ENCODE measurements at regions not wholly inside any gene's neighbourhood (a gene's known extent, or its start where the extent isn't known, plus 50 kb on each side); places are given as distances from the start of the nearest gene placed in this dataset.

DNA sequence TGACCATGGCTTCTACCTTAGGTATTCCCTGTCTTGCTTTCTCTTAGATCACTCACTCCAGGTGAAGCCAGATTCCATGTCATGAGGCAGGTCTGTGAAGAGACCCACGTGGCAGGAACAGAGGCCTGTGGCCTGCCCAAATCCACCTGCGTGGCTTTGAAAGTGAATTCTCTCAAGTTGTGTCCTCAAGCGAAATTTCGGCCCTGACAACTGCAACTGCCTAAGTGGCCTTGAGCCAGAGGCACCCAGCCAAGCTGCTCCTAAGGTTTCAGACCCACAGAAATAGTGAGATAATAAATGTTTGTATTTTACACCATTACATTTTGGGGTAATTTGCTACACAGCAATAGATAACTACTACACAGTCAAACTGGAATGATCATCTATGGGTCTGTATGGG, 497.9 kb downstream of the XYLT1 start:
- Histone ChIP-seq H3K4me3 (ENCODE audit: low read depth in 1 of 2, low read length in 2 of 2) (no peak overlapping the region), H3K9ac (ENCODE audit: low read depth, low read length) (no peak overlapping the region), H3K4me2 (ENCODE audit: insufficient read depth, low read length) (no peak overlapping the region), H2AFZ (ENCODE audit: low read depth, low read length) (no peak overlapping the region), H3K27me3 (ENCODE audit: insufficient read depth, low read length, poor library complexity) (no peaks in the 10 kb centered on the region), H3K4me1 (ENCODE audit: insufficient read depth, low read length) (no peaks in the 10 kb centered on the region), H3K9me3 (ENCODE audit: insufficient read depth, low read length, severe bottlenecking) (no peaks in the 10 kb centered on the region), H4K20me1 (ENCODE audit: insufficient read depth, low read length) (no peaks in the 10 kb centered on the region; the same call in 1 of the 2 replicates), H3K27ac (ENCODE audit: low read length) (no peak overlapping the region), H3K36me3 (ENCODE audit: insufficient read depth, low read length) (no peaks in the 10 kb centered on the region), H3K79me2 (ENCODE audit: insufficient read depth, low read length) (no peaks in the 10 kb centered on the region)
- DNase-seq (no peak), ATAC-seq (ENCODE audit: insufficient read depth, low read depth) (no peak)
- TF ChIP-seq CTCF (IDR thresholded peaks at IDR 0.05; ENCODE audit: borderline replicate concordance, extremely low read depth, low read length, poor library complexity, severe bottlenecking) (no peak), EZH2 (IDR thresholded peaks at IDR 0.05; ENCODE audit: borderline replicate concordance, low read depth, low read length, severe bottlenecking) (no peak)

DNA sequence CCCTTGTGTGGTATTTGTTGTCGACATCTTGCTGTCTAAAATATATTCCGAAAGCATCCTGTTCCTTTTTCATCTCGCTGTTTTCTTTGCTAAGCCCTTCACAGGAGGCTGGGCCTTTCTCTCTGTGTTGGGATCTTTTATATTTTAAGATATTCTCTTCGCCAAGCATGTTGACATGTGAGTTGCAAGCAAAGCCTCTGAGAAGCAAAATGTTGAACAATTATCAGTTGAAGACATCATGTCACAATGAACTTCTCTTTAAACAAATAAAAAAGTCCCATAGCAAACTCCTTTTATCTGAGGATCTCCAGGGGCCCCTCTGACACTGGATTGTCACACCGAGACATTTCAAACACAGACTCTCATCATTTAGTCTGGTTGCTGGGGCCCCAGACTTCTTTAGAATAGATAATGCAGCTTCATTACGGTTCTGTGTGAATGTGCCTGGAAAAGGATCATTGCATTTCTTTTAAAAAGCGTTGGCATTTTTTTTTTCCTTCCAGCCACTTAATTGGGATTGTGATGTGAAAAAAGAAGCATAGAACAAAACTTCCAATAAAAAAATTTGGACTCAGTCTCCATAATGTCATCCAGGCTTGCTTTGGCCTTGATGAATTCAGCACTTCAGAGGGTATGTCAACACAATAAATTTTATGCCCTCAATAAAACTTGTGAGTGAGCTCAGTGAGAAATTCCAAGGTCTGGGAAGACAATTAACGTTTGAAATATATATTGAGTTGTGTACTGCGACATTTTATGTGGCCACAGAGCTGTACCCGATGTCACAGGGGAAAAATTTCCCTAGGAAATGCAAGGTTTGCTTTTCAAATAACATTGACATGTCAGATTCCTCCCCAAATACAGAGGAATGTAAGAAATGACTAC, 496.8 kb downstream of the XYLT1 start:
- Histone ChIP-seq H3K79me2 (ENCODE audit: insufficient read depth, low read length) (no peaks in the 10 kb centered on the region), H3K27me3 (ENCODE audit: insufficient read depth, low read length, poor library complexity) (no peaks in the 10 kb centered on the region), H4K20me1 (ENCODE audit: insufficient read depth, low read length) (no peaks in the 10 kb centered on the region; the same call in 1 of the 2 replicates), H3K4me3 (ENCODE audit: low read depth in 1 of 2, low read length in 2 of 2) (no peak overlapping the region), H3K36me3 (ENCODE audit: insufficient read depth, low read length) (no peaks in the 10 kb centered on the region), H3K9ac (ENCODE audit: low read depth, low read length) (no peak overlapping the region), H3K9me3 (ENCODE audit: insufficient read depth, low read length, severe bottlenecking) (no peaks in the 10 kb centered on the region), H3K4me1 (ENCODE audit: insufficient read depth, low read length) (no peaks in the 10 kb centered on the region), H3K27ac (ENCODE audit: low read length) (no peak overlapping the region), H2AFZ (ENCODE audit: low read depth, low read length) (no peak overlapping the region), H3K4me2 (ENCODE audit: insufficient read depth, low read length) (no peak overlapping the region)
- no peak for TF ChIP-seq CTCF (IDR thresholded peaks at IDR 0.05; ENCODE audit: borderline replicate concordance, extremely low read depth, low read length, poor library complexity, severe bottlenecking)
- no peak for TF ChIP-seq EZH2 (IDR thresholded peaks at IDR 0.05; ENCODE audit: borderline replicate concordance, low read depth, low read length, severe bottlenecking)
- no peak for DNase-seq
- ATAC-seq (ENCODE audit: insufficient read depth, low read depth): no peak

DNA sequence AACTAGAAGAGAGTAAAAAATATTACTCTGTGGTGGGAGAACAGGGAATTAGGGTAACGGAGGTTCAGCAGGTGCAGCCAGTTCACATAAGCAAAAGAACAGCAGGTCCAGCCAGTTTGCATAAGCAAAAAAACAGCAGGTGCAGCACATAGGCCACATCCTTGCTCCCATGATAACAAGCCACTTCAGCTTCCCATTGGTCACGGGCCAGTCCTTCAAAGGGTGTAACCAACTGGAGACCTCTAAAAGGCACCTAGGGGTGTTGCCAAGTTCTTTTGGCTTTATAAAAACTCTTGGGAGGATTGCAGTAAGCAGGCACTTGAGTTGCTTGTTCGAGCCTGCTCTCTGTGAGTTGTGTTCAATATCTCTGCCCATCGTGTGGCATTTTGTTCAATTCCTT, 488.1 kb downstream of the XYLT1 start:
- Histone ChIP-seq H3K4me3 (ENCODE audit: low read depth in 1 of 2, low read length in 2 of 2) (no peak overlapping the region), H3K4me1 (ENCODE audit: insufficient read depth, low read length) (no peaks in the 10 kb centered on the region), H3K36me3 (ENCODE audit: insufficient read depth, low read length) (no peaks in the 10 kb centered on the region), H3K27ac (ENCODE audit: low read length) (no peak overlapping the region), H4K20me1 (ENCODE audit: insufficient read depth, low read length) (no peaks in the 10 kb centered on the region), H3K27me3 (ENCODE audit: insufficient read depth, low read length, poor library complexity) (no peaks in the 10 kb centered on the region), H3K79me2 (ENCODE audit: insufficient read depth, low read length) (no peaks in the 10 kb centered on the region), H2AFZ (ENCODE audit: low read depth, low read length) (no peak overlapping the region), H3K4me2 (ENCODE audit: insufficient read depth, low read length) (no peak overlapping the region), H3K9me3 (ENCODE audit: insufficient read depth, low read length, severe bottlenecking) (no peaks in the 10 kb centered on the region), H3K9ac (ENCODE audit: low read depth, low read length) (no peak overlapping the region)
- TF ChIP-seq EZH2 (IDR thresholded peaks at IDR 0.05; ENCODE audit: borderline replicate concordance, low read depth, low read length, severe bottlenecking) (no peak), CTCF (IDR thresholded peaks at IDR 0.05; ENCODE audit: borderline replicate concordance, extremely low read depth, low read length, poor library complexity, severe bottlenecking) (no peak)
- no peak for DNase-seq
- ATAC-seq (ENCODE audit: insufficient read depth, low read depth): no peak

Data from DND-41 (cell line).